MCF 10A (cell line): ENCODE measurements at regions not wholly inside any gene's neighbourhood (a gene's known extent, or its start where the extent isn't known, plus 50 kb on each side); places are given as distances from the start of the nearest gene placed in this dataset.

Experiments
- BruUV-seq: library from RNA; stranded (reverse); fragments of 400-500 nt; replicated peaks from 2 replicates; lab custom pipeline; 2021; lab: Mats Ljungman, UMichigan
- CTCF ChIA-PET: fragments of 300-600 bp; sonication (Branson Sonifier 250); formaldehyde crosslinking; extraction: SDS; loops from one replicate; lab custom pipeline; 2021; ENCODE audit warnings: antibody characterized with exemption, inconsistent platforms; lab: Yijun Ruan, JAX
- POLR2A ChIA-PET: fragments of 300-600, 350-650 bp; sonication (Branson Sonifier 250); formaldehyde crosslinking; extraction: SDS; loops from one replicate; lab custom pipeline; 2020; ENCODE audit warnings: antibody characterized with exemption, inconsistent platforms; lab: Yijun Ruan, JAX
- DNase-seq: peaks from one replicate; pipeline ENCODE4 v3.0.0-alpha.2; 2018; ENCODE audit not compliant: unreplicated experiment
- H3K27ac Mint-ChIP-seq: one replicate; pipeline ENCODE4 v1.8.0; 2022; ENCODE audit warnings: mild to moderate bottlenecking, low read depth, mixed read lengths; ENCODE audit not compliant: unreplicated experiment
- H3K27me3 Mint-ChIP-seq: one replicate; pipeline ENCODE4 v1.8.0; 2022; ENCODE audit warnings: mixed read lengths; ENCODE audit not compliant: insufficient read depth, unreplicated experiment
- H3K36me3 Mint-ChIP-seq: one replicate; pipeline ENCODE4 v1.8.0; 2022; ENCODE audit warnings: mild to moderate bottlenecking, moderate library complexity, mixed read lengths; ENCODE audit not compliant: insufficient read depth, unreplicated experiment
- H3K4me1 Mint-ChIP-seq: one replicate; pipeline ENCODE4 v1.8.0; 2022; ENCODE audit warnings: mixed read lengths; ENCODE audit not compliant: insufficient read depth, unreplicated experiment
- H3K4me3 Mint-ChIP-seq: one replicate; pipeline ENCODE4 v1.8.0; 2022; ENCODE audit warnings: mild to moderate bottlenecking, moderate library complexity, mixed read lengths; ENCODE audit not compliant: unreplicated experiment
- H3K9me3 Mint-ChIP-seq: one replicate; pipeline ENCODE4 v1.8.0; 2022; ENCODE audit warnings: mixed read lengths; ENCODE audit not compliant: unreplicated experiment
- CTCF ChIP-seq: fragments of 200-600 bp; IDR thresholded peaks from one replicate; pipeline ENCODE4 v1.8.0; 2022; ENCODE audit warnings: antibody characterized with exemption, mild to moderate bottlenecking; ENCODE audit not compliant: unreplicated experiment
- intact Hi-C: fragments of 100-400 bp; cut with micrococcal nuclease; formaldehyde crosslinking; loops from 2 replicates; pipeline ENCODE4 v1.14.1; 2022

GRCh38 chr13:91168386-91168711 is 179.1 kb upstream of the MIR17HG start:
- DNase-seq = no peak
- no peaks in the 10 kb centered on the region for H3K9me3 Mint-ChIP-seq
- TF ChIP-seq CTCF = no peak
- no peak overlapping the region for H3K27ac Mint-ChIP-seq
- no TSS peak for BruUV-seq
- POLR2A ChIA-PET = no interaction called here
- no peaks in the 10 kb centered on the region for H3K4me1 Mint-ChIP-seq
- intact Hi-C loops = no loop called here
- H3K4me3 Mint-ChIP-seq = no peak overlapping the region
- CTCF ChIA-PET = no interaction called here
- peaks cover 93% of the 10 kb centered on the region for H3K27me3 Mint-ChIP-seq
- H3K36me3 Mint-ChIP-seq = no peaks in the 10 kb centered on the region

- Mint-ChIP-seq H3K36me3 (no peaks in the 10 kb centered on the region), H3K9me3 (no peaks in the 10 kb centered on the region), H3K4me1 (no peaks in the 10 kb centered on the region), H3K27ac (no peak overlapping the region), H3K27me3 (peaks cover 82% of the 10 kb centered on the region), H3K4me3 (no peak overlapping the region)
- CTCF ChIA-PET = interaction anchor here (0.7 to 0.8 kb wide), 2 partner anchors 12 to 14 kb away, joined by 3 to 4 read pairs; no protein-coding TSS in a partner anchor
- POLR2A ChIA-PET = no interaction called here
- TF ChIP-seq CTCF = no peak
- no peak for DNase-seq
- BruUV-seq = no TSS peak
- intact Hi-C loops = no loop called here
Observed at GRCh38 chr13:91169321-91170050, 178.0 kb upstream of the MIR17HG start.

- no TSS peak for BruUV-seq
- no peak for TF ChIP-seq CTCF
- Mint-ChIP-seq H3K9me3 (no peaks in the 10 kb centered on the region), H3K4me1 (no peaks in the 10 kb centered on the region), H3K27ac (no peak overlapping the region), H3K27me3 (peaks cover 74% of the 10 kb centered on the region), H3K36me3 (no peaks in the 10 kb centered on the region), H3K4me3 (no peak overlapping the region)
- CTCF ChIA-PET = no interaction called here
- DNase-seq = no peak
- intact Hi-C loops = no loop called here
- POLR2A ChIA-PET = no interaction called here
Observed at GRCh38 chr13:91172160-91172559, 175.3 kb upstream of the MIR17HG start.

- H3K27ac Mint-ChIP-seq = no peak overlapping the region
- intact Hi-C loops = no loop called here
- CTCF ChIA-PET = interaction anchor here (1.0 kb wide), 1 partner anchor 33 kb away, joined by 3 read pairs; no protein-coding TSS in a partner anchor
- H3K27me3 Mint-ChIP-seq = peaks cover 51% of the 10 kb centered on the region
- BruUV-seq = no TSS peak
- no peaks in the 10 kb centered on the region for H3K4me1 Mint-ChIP-seq
- no peak for DNase-seq
- TF ChIP-seq CTCF = no peak
- H3K36me3 Mint-ChIP-seq = no peaks in the 10 kb centered on the region
- no peaks in the 10 kb centered on the region for H3K9me3 Mint-ChIP-seq
- no peak overlapping the region for H3K4me3 Mint-ChIP-seq
- POLR2A ChIA-PET = no interaction called here
Observed at GRCh38 chr13:91174886-91175501, 172.5 kb upstream of the MIR17HG start.
